Endothelial cell of umbilical vein (primary cell): ENCODE measurements at regions not wholly inside any gene's neighbourhood (a gene's known extent, or its start where the extent isn't known, plus 50 kb on each side); places are given as distances from the start of the nearest gene placed in this dataset.

Source experiments
- BruUV-seq: library from RNA; stranded (reverse); fragments of 400-500 nt; replicated peaks from 2 replicates; lab custom pipeline; 2021; lab: Mats Ljungman, UMichigan
- CTCF ChIA-PET: fragments of 300-600, 350-600 bp; sonication (Branson Sonifier 250); formaldehyde crosslinking; loops from one replicate; lab custom pipeline; 2021; ENCODE audit warnings: antibody characterized with exemption, inconsistent platforms; lab: Charles Lee
- POLR2A ChIA-PET: fragments of 300-600, 350-600 bp; sonication (Branson Sonifier 250); formaldehyde crosslinking; loops from one replicate; lab custom pipeline; 2021; ENCODE audit warnings: antibody characterized with exemption, inconsistent platforms; lab: Charles Lee
- DNase-seq: peaks from one replicate; pipeline ENCODE4 v3.0.0-alpha.2; 2011; ENCODE audit warnings: low read depth, low spot score
- FAIRE-seq: peaks from 2 replicates; lab custom pipeline; 2011; peaks lifted over from hg19 to GRCh38; lab: Jason Lieb, UNC
- H2AFZ ChIP-seq: 2 replicates; pipeline ENCODE4 v1.6.0; 2012; ENCODE audit warnings: low read depth, low read length, control low read depth, inconsistent platforms
- H3K27ac ChIP-seq: 2 replicates; pipeline ENCODE4 v1.5.1; 2011; ENCODE audit warnings: low read depth, mild to moderate bottlenecking, control low read depth, low read length, moderate library complexity; ENCODE audit not compliant: insufficient read depth
- H3K27me3 ChIP-seq, 2 experiments: 2 replicates each; pipeline versions ENCODE4 v1.6.0 to v1.6.1; 2011; ENCODE audit warnings: low read length in 2 of 2, mixed read lengths in 1 of 2; ENCODE audit not compliant: control insufficient read depth in 2 of 2, insufficient read depth in 2 of 2
- H3K36me3 ChIP-seq, 2 experiments: 2 replicates in 1 of 2; 3 replicates in 1 of 2; pipeline ENCODE4 v1.5.1; 2011; ENCODE audit warnings: low read length in 2 of 2, mild to moderate bottlenecking in 1 of 2, moderate library complexity in 1 of 2; ENCODE audit not compliant: control insufficient read depth in 2 of 2, insufficient read depth in 2 of 2; ENCODE audit errors: extremely low read depth in 1 of 2
- H3K4me1 ChIP-seq: 3 replicates; pipeline ENCODE4 v1.5.1; 2011; ENCODE audit warnings: mild to moderate bottlenecking, low read length; ENCODE audit not compliant: control insufficient read depth, insufficient read depth; ENCODE audit errors: extremely low read depth
- H3K4me2 ChIP-seq: 2 replicates; pipeline ENCODE4 v1.6.1; 2011; ENCODE audit warnings: low read length, control low read depth, mixed read lengths; ENCODE audit not compliant: insufficient read depth
- H3K4me3 ChIP-seq, 3 experiments: fragments of 200-600 bp in 1 of 3; sonication (generic), shearing (Covaris generic) in 1 of 3; replicated peaks in 1 of 3; 2 replicates each; pipeline ENCODE4 v1.5.1; 2011 to 2016; ENCODE audit warnings: control low read depth in 3 of 3, low read length in 3 of 3, mild to moderate bottlenecking in 2 of 3, inconsistent platforms in 1 of 3, low read depth in 1 of 3, moderate library complexity in 1 of 3; ENCODE audit not compliant: insufficient read depth in 1 of 3
- H3K79me2 ChIP-seq: 2 replicates; pipeline ENCODE4 v1.6.0; 2012; ENCODE audit warnings: low read length, inconsistent platforms; ENCODE audit not compliant: control insufficient read depth, insufficient read depth
- H3K9ac ChIP-seq: replicated peaks from 2 replicates; pipeline ENCODE3; 2011; ENCODE audit warnings: low read length, control low read depth; ENCODE audit not compliant: insufficient read depth; ENCODE audit errors: extremely low read depth
- H3K9me1 ChIP-seq: replicated peaks from 3 replicates; pipeline ENCODE4 v1.6.0; 2011; ENCODE audit warnings: mild to moderate bottlenecking, low read length; ENCODE audit not compliant: control insufficient read depth, insufficient read depth; ENCODE audit errors: extremely low read depth
- H3K9me3 ChIP-seq: replicated peaks from 2 replicates; pipeline ENCODE4 v1.5.1; 2012; ENCODE audit warnings: low read length, inconsistent platforms; ENCODE audit not compliant: control insufficient read depth, insufficient read depth
- H4K20me1 ChIP-seq: replicated peaks from 2 replicates; pipeline ENCODE3; 2011; ENCODE audit warnings: mild to moderate bottlenecking, low read length; ENCODE audit not compliant: control insufficient read depth, insufficient read depth; ENCODE audit errors: extremely low read depth
- FOS ChIP-seq: IDR thresholded peaks from 2 replicates; pipeline ENCODE4 v1.6.1; 2011; ENCODE audit warnings: mild to moderate bottlenecking, low read length, moderate library complexity, borderline replicate concordance; ENCODE audit not compliant: insufficient read depth
- GATA2 ChIP-seq: IDR thresholded peaks from 2 replicates; pipeline ENCODE4 v1.7.0; 2011; ENCODE audit warnings: low read depth, mild to moderate bottlenecking, moderate library complexity, mixed read lengths, low read length; ENCODE audit not compliant: insufficient read length, insufficient read depth
- JUN ChIP-seq: IDR thresholded peaks from 2 replicates; pipeline ENCODE4 v1.6.1; 2011; ENCODE audit warnings: borderline replicate concordance, low read depth; ENCODE audit not compliant: insufficient read length, insufficient read depth
- MYC ChIP-seq: IDR thresholded peaks from one replicate; pipeline ENCODE4 v1.6.1; 2011; ENCODE audit warnings: mild to moderate bottlenecking, low read depth, low read length
- dilution Hi-C: fragments of 300-500 bp; cut with MboI; formaldehyde crosslinking; loops from one replicate; pipeline ENCODE4 v1.15.0; 2019; ENCODE audit warnings: low sequenced_read_pairs; ENCODE audit not compliant: extremely low pct_ligation_motif_present
- intact Hi-C: fragments of 100-400 bp; cut with micrococcal nuclease; formaldehyde crosslinking; loops from one replicate; pipeline ENCODE4 v1.10.0; 2022
- TF ChIP-seq, protein P1 (sequence below), 2 donors: IDR thresholded peaks; 1 replicate in 1 of 2; 2 replicates in 1 of 2; pipeline ENCODE4 v1.5.1; 2011; ENCODE audit warnings: low read length in 2 of 2, mild to moderate bottlenecking in 2 of 2, moderate library complexity in 2 of 2, control low read depth in 1 of 2, inconsistent platforms in 1 of 2, low read depth in 1 of 2; ENCODE audit not compliant: insufficient read depth in 1 of 2; ENCODE audit errors: extremely low read depth in 1 of 2
- TF ChIP-seq, protein P2 (sequence below): IDR thresholded peaks from 2 replicates; pipeline ENCODE4 v1.6.1; 2011; ENCODE audit not compliant: insufficient read depth, insufficient read length

DNA sequence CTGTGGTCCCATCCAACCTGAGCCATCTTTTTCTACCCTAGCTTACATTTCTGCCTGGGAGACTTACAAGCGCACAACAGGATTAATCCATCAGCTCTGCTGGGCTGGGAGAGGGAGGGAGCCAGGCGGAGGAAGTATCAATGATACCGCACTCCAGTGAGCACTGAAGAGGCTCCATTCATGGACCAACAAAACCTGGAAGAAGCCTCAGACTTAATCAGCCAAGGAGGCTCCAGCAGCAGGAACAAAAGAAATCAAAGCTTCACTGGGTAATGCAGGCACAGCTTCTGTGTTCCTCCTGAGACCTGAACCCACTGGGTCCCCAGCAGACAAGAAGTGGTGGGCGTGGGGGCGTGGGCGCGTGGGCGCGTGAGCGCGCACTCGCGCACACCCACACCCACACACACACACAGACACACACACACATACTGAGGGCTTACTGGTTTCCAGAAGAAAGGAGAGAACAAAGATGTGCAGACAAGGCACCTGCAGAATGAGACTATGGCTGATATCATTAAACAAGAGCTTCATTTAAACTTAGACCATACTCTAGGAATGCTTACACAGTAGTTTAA is 87.0 kb upstream of the BOC start:
- no TSS peak for BruUV-seq
- intact Hi-C loops = no loop called here

DNA sequence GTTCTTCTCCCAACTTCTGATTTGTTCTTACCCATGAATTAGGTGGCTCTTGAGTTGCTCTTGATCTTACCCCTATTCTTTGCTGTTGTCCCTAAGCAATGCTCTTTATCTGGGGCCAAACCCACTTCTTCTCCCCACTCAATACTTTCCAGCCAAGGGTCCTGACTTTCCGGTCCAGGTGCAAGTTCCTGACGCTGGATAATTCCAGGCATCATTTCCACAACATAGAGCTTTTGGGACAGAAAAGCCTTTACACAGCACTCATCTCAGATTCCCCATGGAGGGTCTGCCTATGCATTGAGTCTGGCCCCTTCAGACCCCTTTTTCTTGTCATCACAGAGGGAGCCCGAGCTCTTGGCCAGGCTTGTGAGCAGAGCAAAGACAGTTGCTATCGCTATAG is 85.4 kb upstream of the BOC start:
- no peak for FAIRE-seq
- H3K9me1 ChIP-seq = no peaks in the 10 kb centered on the region
- BruUV-seq = no TSS peak
- ChIA-PET CTCF (no interaction called here), POLR2A (no interaction called here)
- H3K27me3 ChIP-seq = no peaks in the 10 kb centered on the region
- no peak overlapping the region for H3K4me3 ChIP-seq
- no peaks in the 10 kb centered on the region for H4K20me1 ChIP-seq
- dilution Hi-C loops (no loop called here), intact Hi-C loops (no loop called here)
- H3K79me2 ChIP-seq = no peaks in the 10 kb centered on the region
- DNase-seq = no peak
- H2AFZ ChIP-seq = no peak overlapping the region
- H3K4me1 ChIP-seq = no peaks in the 10 kb centered on the region
- no peaks in the 10 kb centered on the region for H3K9me3 ChIP-seq
- TF ChIP-seq JUN (no peak), GATA2 (no peak)
- TF ChIP-seq, protein P1, sequence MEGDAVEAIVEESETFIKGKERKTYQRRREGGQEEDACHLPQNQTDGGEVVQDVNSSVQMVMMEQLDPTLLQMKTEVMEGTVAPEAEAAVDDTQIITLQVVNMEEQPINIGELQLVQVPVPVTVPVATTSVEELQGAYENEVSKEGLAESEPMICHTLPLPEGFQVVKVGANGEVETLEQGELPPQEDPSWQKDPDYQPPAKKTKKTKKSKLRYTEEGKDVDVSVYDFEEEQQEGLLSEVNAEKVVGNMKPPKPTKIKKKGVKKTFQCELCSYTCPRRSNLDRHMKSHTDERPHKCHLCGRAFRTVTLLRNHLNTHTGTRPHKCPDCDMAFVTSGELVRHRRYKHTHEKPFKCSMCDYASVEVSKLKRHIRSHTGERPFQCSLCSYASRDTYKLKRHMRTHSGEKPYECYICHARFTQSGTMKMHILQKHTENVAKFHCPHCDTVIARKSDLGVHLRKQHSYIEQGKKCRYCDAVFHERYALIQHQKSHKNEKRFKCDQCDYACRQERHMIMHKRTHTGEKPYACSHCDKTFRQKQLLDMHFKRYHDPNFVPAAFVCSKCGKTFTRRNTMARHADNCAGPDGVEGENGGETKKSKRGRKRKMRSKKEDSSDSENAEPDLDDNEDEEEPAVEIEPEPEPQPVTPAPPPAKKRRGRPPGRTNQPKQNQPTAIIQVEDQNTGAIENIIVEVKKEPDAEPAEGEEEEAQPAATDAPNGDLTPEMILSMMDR (IDR thresholded peaks at IDR 0.05; ENCODE audit: extremely low read depth in 1 of 2, insufficient read depth in 1 of 2, low read depth in 1 of 2, low read length in 2 of 2) = no peak
- TF ChIP-seq, protein P2, sequence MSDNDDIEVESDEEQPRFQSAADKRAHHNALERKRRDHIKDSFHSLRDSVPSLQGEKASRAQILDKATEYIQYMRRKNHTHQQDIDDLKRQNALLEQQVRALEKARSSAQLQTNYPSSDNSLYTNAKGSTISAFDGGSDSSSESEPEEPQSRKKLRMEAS = no peak
- H3K9ac ChIP-seq = no peak overlapping the region
- no peak overlapping the region for H3K27ac ChIP-seq
- H3K4me2 ChIP-seq = no peak overlapping the region
- no peaks in the 10 kb centered on the region for H3K36me3 ChIP-seq

More for the DNA sequence above, 87.0 kb upstream of the BOC start:
- Histone ChIP-seq H2AFZ (no peak overlapping the region), H3K9me3 (no peaks in the 10 kb centered on the region), H3K79me2 (no peaks in the 10 kb centered on the region), H3K36me3 (no peaks in the 10 kb centered on the region), H3K27ac (no peak overlapping the region), H4K20me1 (no peaks in the 10 kb centered on the region), H3K27me3 (no peaks in the 10 kb centered on the region), H3K9me1 (no peaks in the 10 kb centered on the region), H3K4me3 (no peak overlapping the region), H3K4me1 (no peaks in the 10 kb centered on the region), H3K4me2 (no peak overlapping the region), H3K9ac (no peak overlapping the region)
- TF ChIP-seq FOS = no peak
- no peak for TF ChIP-seq GATA2
- no peak for TF ChIP-seq MYC
- TF ChIP-seq, protein P1 (IDR thresholded peaks at IDR 0.05; ENCODE audit: extremely low read depth in 1 of 2, insufficient read depth in 1 of 2, low read depth in 1 of 2, low read length in 2 of 2) = no peak
- TF ChIP-seq JUN = no peak
- ChIA-PET CTCF (interaction anchor here (1.1 kb wide), 1 partner anchor 89 kb away, joined by 3 read pairs; no protein-coding TSS in a partner anchor), POLR2A (no interaction called here)
- FAIRE-seq (no peak), DNase-seq (no peak)
- dilution Hi-C loops = no loop called here
